ENCODE measurements at regions not wholly inside any gene's neighbourhood (a gene's known extent, or its start where the extent isn't known, plus 50 kb on each side); places are given as distances from the start of the nearest gene placed in this dataset.

DNA sequence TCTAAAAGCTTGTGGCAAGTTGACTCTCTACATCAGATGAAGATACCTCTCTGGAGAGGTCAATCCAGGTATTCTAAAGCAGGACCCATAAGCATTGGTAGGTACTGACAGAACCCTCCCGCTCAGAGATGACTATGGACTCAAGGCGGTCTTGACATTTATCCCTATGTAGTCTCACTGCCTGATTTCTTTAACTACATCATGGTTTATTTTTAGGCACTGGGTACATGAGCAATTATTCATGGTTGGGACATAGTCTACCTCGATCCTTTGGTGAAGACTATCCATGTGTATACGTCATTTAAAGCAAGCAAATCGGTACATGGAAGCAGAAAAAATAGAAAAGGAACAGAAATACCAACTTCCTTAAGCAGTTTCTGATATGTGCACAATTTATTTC is 136.2 kb upstream of the TAB2 start:
- DNase-seq (ENCODE audit: low read depth): no peak

DNA sequence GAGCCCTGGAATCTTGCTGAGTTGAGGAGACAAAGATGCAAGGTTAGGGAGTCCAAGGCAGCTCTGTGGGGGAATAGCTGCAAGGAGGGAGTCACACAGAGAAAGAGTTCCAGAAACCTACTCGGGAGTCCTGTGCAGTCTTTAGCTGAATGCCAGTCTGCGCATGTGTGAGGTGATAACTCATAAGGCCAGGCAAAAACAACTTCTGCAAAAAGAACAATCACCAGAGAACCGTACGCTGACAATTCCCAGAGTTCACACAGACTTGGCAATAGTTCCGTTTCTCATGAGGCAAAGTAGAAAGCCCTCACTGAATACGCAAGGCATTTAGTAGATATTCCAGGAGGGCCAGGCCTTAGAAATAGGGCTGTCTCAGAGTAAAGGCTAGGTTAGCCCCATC is 135.2 kb upstream of the TAB2 start:
- no peak for DNase-seq (ENCODE audit: low read depth)

DNA sequence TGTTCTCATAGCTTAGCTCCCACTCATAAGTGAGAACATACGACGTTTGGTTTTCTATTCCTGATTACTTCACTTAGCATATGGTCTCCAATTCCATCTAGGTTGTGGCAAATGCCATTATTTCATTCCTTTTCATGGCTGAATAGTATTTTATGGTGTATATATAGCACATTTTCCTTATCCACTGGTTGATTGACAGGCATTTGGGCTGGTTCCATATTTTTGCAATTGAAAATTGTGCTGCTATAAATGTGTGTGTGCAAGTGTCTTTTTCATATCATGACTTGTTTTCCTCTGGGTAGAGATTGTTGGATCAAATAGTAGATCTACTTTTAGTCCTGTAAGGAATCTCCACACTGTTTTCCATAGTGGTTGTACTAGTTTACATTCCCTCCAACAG is 133.0 kb upstream of the TAB2 start:
- no peak for DNase-seq (ENCODE audit: low read depth)

DNA sequence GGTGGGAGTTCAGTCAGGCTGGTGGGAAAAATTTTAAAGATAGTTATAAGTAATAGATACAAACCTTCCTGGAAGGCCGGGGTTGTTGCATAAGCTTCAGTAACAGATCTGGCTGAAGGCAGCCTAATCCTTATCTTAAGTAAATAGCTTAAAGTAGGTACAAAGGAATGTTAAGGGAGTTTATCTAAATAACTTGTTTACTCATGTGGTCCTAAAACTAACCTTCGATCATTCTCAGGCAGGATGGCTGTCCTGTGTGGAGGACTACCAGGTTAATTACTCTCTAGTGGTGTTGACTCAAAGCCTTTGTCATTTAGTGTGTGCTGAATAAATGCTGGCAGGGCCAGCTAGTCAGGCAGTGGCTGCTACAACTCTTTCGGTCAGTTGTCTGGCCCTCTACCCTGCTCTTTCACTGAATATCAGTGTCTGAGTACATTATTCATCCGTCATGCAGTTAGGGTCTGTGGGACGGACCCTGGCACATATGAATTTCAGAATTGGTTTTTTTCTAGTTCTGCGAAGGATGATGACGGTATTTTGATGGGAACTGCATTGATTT is 131.6 kb upstream of the TAB2 start:
- DNase-seq (ENCODE audit: low read depth): no peak

DNA sequence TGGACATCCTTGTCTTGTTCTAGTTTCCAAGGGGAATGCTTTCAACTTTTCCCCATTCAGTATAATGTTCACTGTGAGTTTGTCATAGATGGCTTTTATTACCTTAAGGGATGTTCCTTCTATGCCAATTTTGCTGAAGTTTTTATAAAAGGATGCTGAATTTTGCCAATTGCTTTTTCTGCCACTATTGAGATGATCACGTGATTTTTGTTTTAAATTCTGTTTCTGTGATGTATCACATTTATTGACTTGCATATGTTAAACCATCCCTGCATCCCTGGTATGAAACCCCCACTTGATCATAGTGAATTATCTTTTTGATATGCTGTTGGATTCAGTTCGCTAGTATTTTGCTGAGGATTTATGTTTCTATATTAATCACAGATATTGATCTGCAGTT is 130.6 kb upstream of the TAB2 start:
- no peak for DNase-seq (ENCODE audit: low read depth)

DNA sequence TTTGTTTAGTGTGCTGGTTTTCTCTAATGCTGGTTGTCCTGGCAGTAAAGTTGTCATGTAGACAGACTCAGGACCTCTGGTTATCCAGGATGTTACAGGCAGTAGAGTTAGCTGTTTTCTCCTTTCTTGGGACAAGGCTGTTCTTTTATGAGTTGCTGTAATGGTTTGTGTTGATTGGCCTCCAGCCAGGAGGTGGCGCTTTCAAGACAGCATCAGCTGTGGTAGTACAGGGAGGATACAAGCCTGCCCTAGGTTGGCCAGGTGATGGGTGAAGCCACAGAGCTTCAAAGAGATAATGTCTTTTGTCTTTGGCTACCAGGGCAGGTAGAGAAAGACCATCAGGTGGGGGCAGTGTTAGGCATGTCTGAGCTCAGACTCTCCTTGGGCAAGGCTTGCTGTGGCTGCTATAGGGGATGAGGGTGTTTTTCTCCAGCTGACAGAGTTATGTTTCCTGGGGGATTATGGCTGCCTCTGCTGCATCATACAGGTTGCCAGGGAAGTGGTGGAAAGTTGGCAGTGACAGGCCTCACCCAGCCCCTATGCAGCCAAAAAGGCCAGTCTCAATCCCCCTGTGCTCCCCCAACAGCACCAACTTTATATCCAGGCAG is 127.2 kb upstream of the TAB2 start:
- DNase-seq (ENCODE audit: low read depth): no peak

DNA sequence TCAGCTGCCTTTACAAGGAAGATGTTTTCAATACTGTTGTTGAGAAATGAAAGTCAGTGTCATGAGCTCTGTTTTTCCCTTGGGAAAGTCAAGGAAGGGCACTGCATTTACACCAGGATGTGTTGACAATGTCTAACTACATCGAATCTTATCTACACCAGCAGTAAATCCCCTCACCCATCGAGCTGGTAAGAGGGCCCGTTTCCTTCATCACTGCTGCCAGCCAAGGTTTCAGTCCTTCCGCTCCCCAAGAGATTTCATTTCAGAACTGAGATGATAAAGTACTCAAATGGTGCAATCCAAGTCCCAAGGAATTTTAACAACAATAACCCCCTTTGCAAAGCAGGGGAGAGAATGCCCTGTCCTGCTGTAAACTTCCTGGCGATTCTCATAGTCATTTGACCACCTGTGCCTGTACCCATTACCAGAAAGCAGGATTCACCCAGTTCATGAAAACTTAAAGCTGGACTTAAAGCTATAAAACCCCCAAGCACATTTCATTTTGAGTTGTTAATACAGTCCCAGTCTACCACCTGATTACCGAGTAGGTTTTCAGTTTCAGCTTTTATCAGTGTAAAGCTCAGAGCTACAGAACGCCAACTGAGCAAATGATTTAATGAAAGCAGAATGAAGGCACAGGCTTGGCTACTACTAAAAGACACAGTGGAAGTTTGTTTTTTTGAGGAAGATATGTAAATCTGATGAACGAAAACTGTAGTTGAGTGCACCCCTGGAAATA is 122.5 kb upstream of the TAB2 start:
- DNase-seq (ENCODE audit: low read depth): no peak

DNA sequence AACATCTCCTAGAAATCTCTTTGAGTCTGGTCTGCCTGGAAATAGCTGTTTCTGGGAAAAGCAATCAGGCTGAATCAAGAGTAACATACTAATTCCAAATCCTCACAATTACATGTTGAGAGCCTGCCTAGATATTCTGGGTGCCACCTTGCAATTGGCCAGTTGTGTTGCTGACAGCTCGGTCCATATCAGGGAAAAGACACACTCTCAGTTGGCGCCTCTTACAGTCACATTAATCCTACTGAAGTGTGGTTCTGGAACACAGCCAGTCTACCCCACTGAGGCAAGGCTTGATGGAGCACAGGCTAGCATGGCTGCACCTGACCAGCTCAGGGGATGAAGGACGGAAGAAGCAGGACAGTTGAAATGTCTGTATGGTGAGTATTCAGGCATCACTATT is 121.4 kb upstream of the TAB2 start:
- DNase-seq (ENCODE audit: low read depth): no peak

DNA sequence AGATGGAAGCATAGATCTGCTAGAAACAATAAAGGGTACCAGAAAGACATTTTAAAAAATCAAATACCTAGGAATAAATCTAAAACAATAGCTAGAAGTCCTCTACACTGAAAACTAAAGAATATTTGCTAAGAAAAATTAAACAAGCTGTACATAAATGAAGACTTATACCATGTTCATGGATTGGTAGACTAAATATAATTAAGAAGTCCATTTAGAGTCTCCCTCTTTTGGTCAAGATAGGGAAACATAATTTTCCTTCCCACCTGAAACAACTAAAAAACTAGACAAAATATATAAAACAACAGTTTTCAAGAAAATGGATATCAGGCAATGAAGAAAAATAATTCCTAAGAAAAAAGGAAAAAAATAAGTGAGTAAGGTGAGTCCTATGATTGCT is 120.0 kb upstream of the TAB2 start:
- DNase-seq (ENCODE audit: low read depth): no peak

DNA sequence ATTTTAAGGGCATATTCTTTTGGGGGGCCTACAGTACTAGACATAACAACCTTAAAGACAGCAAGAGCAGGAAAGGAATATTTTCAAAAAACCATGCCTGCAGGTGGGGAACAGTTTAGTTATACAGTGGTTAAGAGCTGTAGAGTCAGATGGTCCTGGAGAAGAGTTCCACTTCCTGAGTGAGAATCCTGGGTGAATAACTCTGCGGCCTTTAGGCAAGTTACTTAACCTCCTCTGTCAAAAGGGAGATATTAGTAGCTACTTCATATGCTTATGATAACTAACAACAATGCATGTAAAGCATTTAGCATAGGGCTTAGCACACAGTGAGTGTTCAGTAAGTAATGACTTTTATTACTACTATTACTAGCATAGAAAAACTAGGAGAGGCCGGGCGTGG is 119.2 kb upstream of the TAB2 start:
- DNase-seq (ENCODE audit: low read depth): no peak

DNA sequence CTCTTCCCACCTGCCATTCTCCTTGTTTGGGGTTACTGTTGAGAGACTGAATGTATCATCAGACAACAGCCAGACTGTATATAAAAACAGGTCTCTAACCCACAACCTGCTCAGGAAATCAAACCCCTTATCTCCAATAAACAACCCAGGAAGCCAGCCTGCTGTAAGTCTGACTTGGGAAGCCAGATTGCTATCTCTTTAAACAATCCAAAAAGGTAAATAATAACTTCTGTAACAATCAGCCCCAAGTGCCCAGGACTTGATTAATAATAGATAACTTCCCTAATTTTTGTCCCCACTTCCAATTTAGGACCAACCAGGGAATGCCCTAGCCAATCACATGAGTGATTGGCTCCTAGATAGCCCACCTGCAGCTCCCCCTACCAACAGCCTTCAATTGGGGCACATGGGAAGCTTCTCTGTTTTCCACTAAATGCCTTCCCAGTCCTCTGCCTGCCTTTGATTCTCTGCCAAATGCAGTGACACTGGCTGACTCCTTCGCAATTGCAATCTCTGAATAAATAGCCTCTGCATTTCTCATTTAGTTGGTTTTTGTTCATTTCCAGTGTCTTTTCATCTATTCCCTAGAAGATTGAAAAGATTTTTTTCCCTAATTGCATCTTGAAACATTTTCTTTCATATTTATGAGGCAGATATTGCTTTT is 117.1 kb upstream of the TAB2 start:
- DNase-seq (ENCODE audit: low read depth): no peak

DNA sequence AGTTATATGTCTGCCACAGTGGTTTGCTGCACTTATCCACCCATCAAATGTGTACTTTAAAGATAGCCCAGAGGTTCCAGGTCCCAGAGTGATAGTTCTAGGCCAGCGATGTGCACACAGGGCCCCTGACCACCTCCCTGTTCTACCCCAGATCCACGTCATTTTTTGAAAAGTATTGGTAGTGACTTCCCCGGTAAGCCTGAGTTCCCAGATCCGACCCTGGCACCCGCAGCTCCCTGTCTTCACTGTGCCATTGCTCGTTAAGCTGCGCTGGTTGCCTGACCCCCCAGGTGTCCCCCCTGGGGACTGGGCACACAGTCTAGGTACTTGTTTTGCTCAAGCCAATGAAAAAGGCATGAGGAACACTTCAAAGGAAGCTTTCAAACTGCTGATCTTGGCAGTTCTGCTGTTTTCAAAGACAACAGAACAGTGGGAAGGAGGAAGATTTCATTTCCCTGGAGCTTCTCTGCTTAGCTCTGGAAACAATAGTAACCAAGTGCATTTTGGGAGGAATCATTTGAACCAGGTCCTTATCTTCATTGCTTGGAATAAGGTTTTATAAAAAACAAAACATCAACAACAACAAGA is 116.3 kb upstream of the TAB2 start:
- DNase-seq (ENCODE audit: low read depth): no peak

DNA sequence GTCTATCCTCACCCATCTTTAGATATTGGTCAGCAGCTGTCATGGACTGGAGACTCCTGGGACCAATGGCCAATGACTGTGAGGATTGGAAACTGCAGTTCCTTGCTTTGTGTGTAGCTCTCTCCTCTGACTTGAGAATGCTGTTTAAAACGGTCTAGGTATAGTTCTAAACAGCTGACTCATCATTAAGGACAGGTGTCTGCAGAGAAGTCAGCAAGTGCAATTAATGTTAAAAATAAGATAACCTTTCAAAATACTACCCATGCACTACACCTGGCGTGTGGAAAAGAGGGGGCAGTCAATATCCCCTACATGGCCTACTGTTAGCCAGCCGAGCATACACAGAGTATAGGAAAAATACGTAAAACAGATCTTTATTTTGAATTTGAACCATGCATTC is 115.4 kb upstream of the TAB2 start:
- DNase-seq (ENCODE audit: low read depth): no peak

DNA sequence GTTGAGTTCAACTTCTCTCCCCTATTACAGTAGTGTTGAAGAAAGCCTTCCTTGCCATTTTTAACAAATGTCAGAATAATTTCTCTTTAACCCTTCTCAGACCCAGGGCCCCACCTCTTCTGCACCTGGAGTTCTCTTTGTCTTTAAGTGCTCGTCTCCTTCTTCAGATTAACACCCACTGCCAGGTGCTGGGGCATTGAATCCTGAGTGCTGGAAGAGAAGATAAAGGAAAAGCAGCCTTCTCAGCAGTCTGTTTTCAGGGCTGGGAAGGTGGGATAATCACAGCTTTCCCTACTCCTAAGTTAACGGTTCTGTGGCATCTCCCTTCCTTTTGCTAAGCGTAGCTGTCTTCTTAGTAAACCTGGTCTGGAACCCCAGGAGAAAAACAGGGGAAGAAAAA is 114.6 kb upstream of the TAB2 start:
- DNase-seq (ENCODE audit: low read depth): no peak

DNA sequence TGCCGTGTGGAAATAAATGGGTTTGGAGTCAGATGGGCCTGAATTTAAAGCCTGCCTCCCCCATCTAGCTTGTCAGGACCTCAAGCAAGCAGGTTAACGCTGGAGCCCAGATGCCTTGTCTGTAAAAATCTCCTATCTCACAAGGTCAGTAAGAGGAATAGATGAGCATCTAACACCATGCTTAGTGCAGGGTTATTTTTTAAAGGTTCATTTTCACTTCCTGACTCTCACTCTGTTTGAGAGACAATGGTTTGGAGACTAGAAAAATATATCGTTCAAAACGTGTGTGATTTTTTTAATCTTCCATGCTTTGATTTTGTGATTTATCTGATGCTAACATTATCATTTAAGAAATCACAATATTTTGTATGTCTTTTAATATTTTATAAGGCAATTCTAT is 114.0 kb upstream of the TAB2 start:
- DNase-seq (ENCODE audit: low read depth): no peak

DNA sequence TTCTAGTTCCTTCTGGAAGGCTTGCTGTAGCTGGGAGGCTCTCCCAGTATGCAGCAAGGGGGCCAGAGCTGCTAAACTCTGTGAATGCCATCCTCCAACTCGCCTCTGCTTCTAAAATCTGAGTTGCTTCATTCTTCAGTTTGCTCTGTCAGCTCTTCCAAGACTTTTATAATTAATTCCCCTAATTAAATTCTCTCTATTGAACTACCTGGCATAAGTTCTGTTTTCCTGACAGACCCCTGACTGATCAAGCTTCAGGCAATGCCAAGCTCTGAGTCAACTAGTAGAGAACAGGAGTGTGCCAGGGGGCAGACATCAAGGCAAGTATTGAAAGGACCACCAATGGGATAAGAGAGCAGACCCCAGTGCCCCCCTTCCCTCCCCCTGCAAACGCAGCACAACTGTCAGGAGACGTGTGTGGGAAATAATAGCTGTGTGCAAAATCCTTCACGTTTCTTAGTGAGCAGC is 109.3 kb upstream of the TAB2 start:
- DNase-seq (ENCODE audit: low read depth): no peak

DNA sequence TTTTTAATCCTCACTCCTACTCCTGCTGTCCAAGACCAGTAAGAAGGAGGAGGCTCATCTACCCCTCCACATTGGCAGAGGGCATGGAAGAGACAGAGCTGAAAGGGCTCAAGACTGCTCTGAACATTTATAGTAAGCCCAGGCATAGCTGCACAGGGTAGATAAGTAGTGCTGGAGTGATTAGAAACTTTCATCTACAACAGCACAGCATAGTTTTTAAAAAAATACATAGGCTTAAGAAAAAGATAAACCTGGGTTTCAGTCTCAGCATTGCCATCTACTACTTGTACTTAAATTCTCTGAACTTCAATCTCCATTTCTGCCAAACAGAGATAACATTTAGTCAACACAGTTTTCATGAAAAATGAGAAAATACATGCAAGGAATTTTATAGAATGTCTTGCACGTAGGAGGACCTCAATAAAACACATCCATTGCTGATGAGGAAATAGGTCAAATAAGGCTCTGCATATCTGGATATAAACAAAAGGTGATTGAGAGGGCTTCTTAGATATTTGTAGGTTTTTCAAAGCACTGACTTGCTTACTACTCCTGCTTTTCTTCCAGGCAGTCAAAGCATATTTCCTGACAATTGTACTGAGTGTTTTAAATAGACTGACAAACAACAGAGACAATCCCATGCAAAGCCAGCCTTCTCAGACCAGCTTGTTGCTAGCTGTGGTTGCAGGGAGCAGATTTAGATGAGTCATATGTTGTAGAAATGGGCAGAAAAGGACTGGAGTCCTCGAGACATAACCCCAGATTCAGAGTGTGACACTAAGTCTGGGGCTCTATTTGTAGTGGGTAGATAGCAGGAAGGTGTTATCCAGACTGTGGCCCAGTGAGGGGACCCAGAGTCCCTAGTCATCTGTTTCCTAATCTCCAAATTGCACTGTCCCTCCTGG is 107.4 kb upstream of the TAB2 start:
- no peak for DNase-seq (ENCODE audit: low read depth)

DNA sequence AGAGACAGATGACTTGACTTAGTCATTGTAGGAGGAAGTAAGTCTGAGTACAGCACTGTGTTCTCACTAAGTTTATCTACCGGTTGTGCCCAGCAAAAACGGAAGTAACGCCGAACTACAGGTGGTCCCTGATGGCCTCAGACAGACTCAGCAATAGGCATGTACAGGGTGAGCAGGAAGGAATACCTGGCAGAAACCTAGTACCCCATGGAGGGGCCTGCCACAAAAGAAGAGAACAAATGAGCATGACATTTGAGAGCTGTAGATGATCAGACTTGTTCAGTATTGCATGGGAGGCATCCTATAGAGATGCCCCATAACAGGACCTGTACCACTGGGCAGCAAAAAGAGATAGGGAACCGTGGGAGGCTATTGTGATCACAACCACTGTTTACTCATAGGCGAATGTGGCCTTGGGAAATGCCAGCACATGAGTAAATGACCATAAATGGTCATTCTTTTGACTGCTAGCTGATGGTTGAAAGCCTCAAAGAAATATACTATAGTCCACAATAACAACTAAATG is 106.4 kb upstream of the TAB2 start:
- DNase-seq (ENCODE audit: low read depth): no peak

DNA sequence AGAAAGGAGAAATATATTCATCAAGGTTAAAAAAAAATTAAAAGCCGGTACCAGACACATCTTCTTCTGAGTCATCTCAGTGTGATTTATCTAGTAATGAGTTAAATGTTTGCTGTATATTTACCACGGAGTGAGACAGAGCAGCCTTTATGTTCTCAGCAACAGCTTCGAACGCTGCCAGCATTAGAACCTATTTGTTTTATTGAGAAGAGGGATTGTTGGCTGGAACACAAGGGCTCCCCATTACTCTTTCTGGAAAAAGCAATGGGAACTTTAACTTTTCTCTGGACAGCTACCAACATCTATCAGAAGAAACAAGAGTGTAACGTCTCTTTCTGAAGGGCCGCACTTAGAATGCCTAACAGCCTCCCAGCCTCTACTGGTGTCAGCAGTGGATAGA is 105.3 kb upstream of the TAB2 start:
- no peak for DNase-seq (ENCODE audit: low read depth)

DNA sequence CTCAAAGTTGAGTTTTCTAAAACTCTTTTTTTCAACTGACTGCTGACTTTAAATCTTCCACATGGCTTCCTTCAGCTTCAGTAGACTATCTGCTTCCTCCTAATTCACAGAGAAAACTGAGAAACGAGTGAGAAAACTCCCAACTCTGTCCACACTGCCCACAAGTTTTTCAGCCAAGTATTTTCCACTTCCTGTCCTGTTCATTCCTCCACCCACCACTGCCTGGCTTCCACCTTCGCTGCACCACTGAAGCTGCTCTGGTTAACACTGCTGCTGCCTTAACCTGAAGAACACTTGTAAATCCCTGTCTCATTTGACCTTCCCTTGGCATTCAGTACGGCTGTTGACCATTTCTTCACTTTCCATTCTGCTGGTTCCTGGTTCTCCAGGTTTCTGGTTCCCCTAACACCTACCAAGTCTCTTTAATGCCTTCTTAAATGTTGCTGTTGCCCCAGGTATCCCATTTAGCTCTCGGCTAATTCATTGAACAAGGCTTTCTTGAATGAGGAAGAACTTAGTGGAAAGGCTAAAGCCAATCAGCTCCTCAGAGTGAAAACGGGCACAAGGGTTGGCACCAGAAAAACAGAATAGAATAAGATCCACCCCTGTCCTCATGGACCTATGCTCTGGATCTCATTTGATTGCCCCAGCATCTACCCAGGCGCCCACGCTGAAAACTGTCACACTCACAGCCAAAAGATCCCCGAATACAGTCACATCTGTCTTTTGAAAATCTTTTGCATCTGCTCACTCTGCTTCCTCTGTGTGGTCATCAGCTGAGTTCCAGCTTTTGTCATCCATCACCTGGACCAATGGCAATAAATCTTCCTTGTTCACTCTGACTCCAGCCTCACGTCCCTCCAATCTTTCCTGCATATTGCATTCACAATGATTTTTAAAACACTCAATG is 104.4 kb upstream of the TAB2 start:
- DNase-seq (ENCODE audit: low read depth): no peak

Measured in forelimb muscle (tissue), 1 donor.